ENCODE measurements at regions not wholly inside any gene's neighbourhood (a gene's known extent, or its start where the extent isn't known, plus 50 kb on each side); places are given as distances from the start of the nearest gene placed in this dataset.

- H3K4me3 ChIP-seq (ENCODE audit: low read depth, low read length) = no peak overlapping the region
- DNase-seq (ENCODE audit: low read depth) = no peak
- TF ChIP-seq CTCF (IDR thresholded peaks at IDR 0.05; ENCODE audit: insufficient read depth, low read depth, low read length) = no peak
Measured at GRCh38 chr18:38898167-38898566, 1332.6 kb upstream of the CELF4 start.

GRCh38 chr18:38895560-38895959 lies 1330.0 kb upstream of the CELF4 start:
- no peak for TF ChIP-seq CTCF (IDR thresholded peaks at IDR 0.05; ENCODE audit: insufficient read depth, low read depth, low read length)
- H3K4me3 ChIP-seq (ENCODE audit: low read depth, low read length) = no peak overlapping the region
- DNase-seq (ENCODE audit: low read depth) = no peak

GRCh38 chr18:38887671-38888020 lies 1322.0 kb upstream of the CELF4 start:
- TF ChIP-seq CTCF (IDR thresholded peaks at IDR 0.05; ENCODE audit: insufficient read depth, low read depth, low read length) = no peak
- no peak for DNase-seq (ENCODE audit: low read depth)
- H3K4me3 ChIP-seq (ENCODE audit: low read depth, low read length) = no peak overlapping the region

GRCh38 chr18:38886861-38887670 lies 1321.5 kb upstream of the CELF4 start:
- no peak for DNase-seq (ENCODE audit: low read depth)

GRCh38 chr18:38886235-38886634 lies 1320.6 kb upstream of the CELF4 start:
- no peak for DNase-seq (ENCODE audit: low read depth)
- no peak overlapping the region for H3K4me3 ChIP-seq (ENCODE audit: low read depth, low read length)
- no peak for TF ChIP-seq CTCF (IDR thresholded peaks at IDR 0.05; ENCODE audit: insufficient read depth, low read depth, low read length)

More at GRCh38 chr18:38886861-38887670, 1321.5 kb upstream of the CELF4 start:
- no peak for TF ChIP-seq CTCF (IDR thresholded peaks at IDR 0.05; ENCODE audit: insufficient read depth, low read depth, low read length)
- no peak overlapping the region for H3K4me3 ChIP-seq (ENCODE audit: low read depth, low read length)

- H3K4me3 ChIP-seq (ENCODE audit: low read depth, low read length) = no peak overlapping the region
- no peak for TF ChIP-seq CTCF (IDR thresholded peaks at IDR 0.05; ENCODE audit: insufficient read depth, low read depth, low read length)
- no peak for DNase-seq (ENCODE audit: low read depth)
Measured at GRCh38 chr18:38884050-38884449, 1318.5 kb upstream of the CELF4 start.

- no peak for TF ChIP-seq CTCF (IDR thresholded peaks at IDR 0.05; ENCODE audit: insufficient read depth, low read depth, low read length)
- H3K4me3 ChIP-seq (ENCODE audit: low read depth, low read length) = no peak overlapping the region
- no peak for DNase-seq (ENCODE audit: low read depth)
Measured at GRCh38 chr18:38883111-38883510, 1317.5 kb upstream of the CELF4 start.

All from fibroblast of villous mesenchyme (primary cell).